ENCODE measurements at regions not wholly inside any gene's neighbourhood (a gene's known extent, or its start where the extent isn't known, plus 50 kb on each side); places are given as distances from the start of the nearest gene placed in this dataset.

DNA sequence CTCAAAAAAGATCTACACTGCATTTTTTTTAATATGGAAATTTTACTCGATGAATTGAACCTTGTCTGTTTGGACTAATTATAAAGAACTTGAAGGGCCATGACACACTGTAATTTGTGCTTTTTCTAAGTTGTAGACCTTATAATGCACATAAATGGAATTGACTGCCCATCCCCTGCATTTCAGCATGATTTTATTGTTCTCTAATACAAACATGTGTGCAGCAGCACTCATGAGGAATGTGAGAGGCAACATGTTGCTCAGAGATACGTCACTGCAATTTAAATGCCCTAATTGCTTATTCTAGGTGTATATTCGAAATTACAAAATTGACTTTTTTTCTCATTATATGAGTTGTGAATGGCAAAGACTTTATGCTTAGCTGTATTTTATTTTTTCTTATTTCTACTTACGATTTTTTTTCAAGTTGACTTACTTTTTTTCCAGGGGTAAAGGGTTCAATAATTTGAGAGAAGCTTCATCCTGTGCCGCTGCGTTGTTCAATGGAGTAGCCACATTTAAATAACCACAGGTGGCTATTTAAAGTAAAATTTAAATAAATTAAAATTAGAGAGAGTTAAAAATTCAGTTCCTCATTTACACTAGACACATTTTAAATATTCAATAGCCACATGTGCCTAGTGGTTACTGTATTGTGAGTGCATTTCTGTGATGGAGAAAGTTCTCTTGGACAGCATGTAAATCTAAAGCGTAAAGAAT is 1346.4 kb downstream of the ROBO1 start:
- Histone ChIP-seq H4K20me1 (ENCODE audit: low read depth, low read length) (no peaks in the 10 kb centered on the region), H3K9me3 (ENCODE audit: insufficient read depth, low read length) (no peaks in the 10 kb centered on the region), H3K9me2 (replicated peaks; ENCODE audit: insufficient read depth, low read length) (no peaks in the 10 kb centered on the region), H3K27ac (ENCODE audit: low read depth, low read length) (no peak overlapping the region), H3K4me3 (ENCODE audit: insufficient read depth, low read length, poor library complexity, severe bottlenecking) (no peak overlapping the region), H2AFZ (ENCODE audit: low read depth, low read length, severe bottlenecking) (no peak overlapping the region), H3K36me3 (ENCODE audit: low read length) (no peaks in the 10 kb centered on the region), H3K9ac (ENCODE audit: low read length) (no peak overlapping the region), H3K79me2 (ENCODE audit: insufficient read depth, low read length) (no peaks in the 10 kb centered on the region), H3K4me2 (ENCODE audit: low read depth, low read length, poor library complexity, severe bottlenecking) (no peak overlapping the region), H3K27me3 (ENCODE audit: low read length) (no peaks in the 10 kb centered on the region), H3F3A (ENCODE audit: insufficient read depth) (no peaks in the 10 kb centered on the region)
- TF ChIP-seq EZH2phosphoT487 (conservative IDR thresholded peaks at IDR 0.05; ENCODE audit: low read length), result no peak
- TF ChIP-seq CTCF (IDR thresholded peaks at IDR 0.05; ENCODE audit: insufficient read depth, low read length, poor library complexity, severe bottlenecking), result no peak

GRCh38 chr3:78424656-78425055 is 1343.1 kb downstream of the ROBO1 start:
- Histone ChIP-seq H3K36me3 (ENCODE audit: low read length) (no peaks in the 10 kb centered on the region), H3K9me2 (replicated peaks; ENCODE audit: insufficient read depth, low read length) (no peaks in the 10 kb centered on the region), H3K27me3 (ENCODE audit: low read length) (no peaks in the 10 kb centered on the region), H3K27ac (ENCODE audit: low read depth, low read length) (no peak overlapping the region), H4K20me1 (ENCODE audit: low read depth, low read length) (no peaks in the 10 kb centered on the region), H2AFZ (ENCODE audit: low read depth, low read length, severe bottlenecking) (no peak overlapping the region), H3K79me2 (ENCODE audit: insufficient read depth, low read length) (no peaks in the 10 kb centered on the region), H3K9ac (ENCODE audit: low read length) (no peak overlapping the region), H3K4me2 (ENCODE audit: low read depth, low read length, poor library complexity, severe bottlenecking) (no peak overlapping the region), H3K4me3 (ENCODE audit: insufficient read depth, low read length, poor library complexity, severe bottlenecking) (no peak overlapping the region), H3K9me3 (ENCODE audit: insufficient read depth, low read length) (no peaks in the 10 kb centered on the region), H3F3A (ENCODE audit: insufficient read depth) (no peaks in the 10 kb centered on the region)
- no peak for TF ChIP-seq EZH2phosphoT487 (conservative IDR thresholded peaks at IDR 0.05; ENCODE audit: low read length)
- TF ChIP-seq CTCF (IDR thresholded peaks at IDR 0.05; ENCODE audit: insufficient read depth, low read length, poor library complexity, severe bottlenecking), result no peak

GRCh38 chr3:78426454-78426853 is 1341.3 kb downstream of the ROBO1 start:
- H3K9me2 ChIP-seq (replicated peaks; ENCODE audit: insufficient read depth, low read length), result no peaks in the 10 kb centered on the region
- TF ChIP-seq CTCF (IDR thresholded peaks at IDR 0.05; ENCODE audit: insufficient read depth, low read length, poor library complexity, severe bottlenecking) (no peak), EZH2phosphoT487 (conservative IDR thresholded peaks at IDR 0.05; ENCODE audit: low read length) (no peak)

More at GRCh38 chr3:78426454-78426853, 1341.3 kb downstream of the ROBO1 start:
- H3K9me3 ChIP-seq (ENCODE audit: insufficient read depth, low read length), result no peaks in the 10 kb centered on the region
- no peaks in the 10 kb centered on the region for H3K27me3 ChIP-seq (ENCODE audit: low read length)
- no peaks in the 10 kb centered on the region for H4K20me1 ChIP-seq (ENCODE audit: low read depth, low read length)
- no peak overlapping the region for H3K4me3 ChIP-seq (ENCODE audit: insufficient read depth, low read length, poor library complexity, severe bottlenecking)
- no peak overlapping the region for H3K9ac ChIP-seq (ENCODE audit: low read length)
- no peaks in the 10 kb centered on the region for H3K79me2 ChIP-seq (ENCODE audit: insufficient read depth, low read length)
- no peak overlapping the region for H3K27ac ChIP-seq (ENCODE audit: low read depth, low read length)
- H3K36me3 ChIP-seq (ENCODE audit: low read length), result no peaks in the 10 kb centered on the region
- H3F3A ChIP-seq (ENCODE audit: insufficient read depth), result no peaks in the 10 kb centered on the region
- H2AFZ ChIP-seq (ENCODE audit: low read depth, low read length, severe bottlenecking), result no peak overlapping the region
- no peak overlapping the region for H3K4me2 ChIP-seq (ENCODE audit: low read depth, low read length, poor library complexity, severe bottlenecking)
